C4-2B (cell line): ENCODE measurements at regions not wholly inside any gene's neighbourhood (a gene's known extent, or its start where the extent isn't known, plus 50 kb on each side); places are given as distances from the start of the nearest gene placed in this dataset.

Experiments
- CTCF ChIP-seq: fragments of 450-650 bp; conservative IDR thresholded peaks from 2 replicates; pipeline ENCODE4 v1.5.1; 2017; ENCODE audit warnings: mild to moderate bottlenecking
- ZFX ChIP-seq: fragments of 450-650 bp; IDR thresholded peaks from 2 replicates; pipeline ENCODE4 v1.6.1; 2017

- no peak for TF ChIP-seq CTCF
- no peak for TF ChIP-seq ZFX
Measured at GRCh38 chr2:120562218-120563005, 173.3 kb upstream of the GLI2 start.
